ENCODE measurements at regions not wholly inside any gene's neighbourhood (a gene's known extent, or its start where the extent isn't known, plus 50 kb on each side); places are given as distances from the start of the nearest gene placed in this dataset.

DNA sequence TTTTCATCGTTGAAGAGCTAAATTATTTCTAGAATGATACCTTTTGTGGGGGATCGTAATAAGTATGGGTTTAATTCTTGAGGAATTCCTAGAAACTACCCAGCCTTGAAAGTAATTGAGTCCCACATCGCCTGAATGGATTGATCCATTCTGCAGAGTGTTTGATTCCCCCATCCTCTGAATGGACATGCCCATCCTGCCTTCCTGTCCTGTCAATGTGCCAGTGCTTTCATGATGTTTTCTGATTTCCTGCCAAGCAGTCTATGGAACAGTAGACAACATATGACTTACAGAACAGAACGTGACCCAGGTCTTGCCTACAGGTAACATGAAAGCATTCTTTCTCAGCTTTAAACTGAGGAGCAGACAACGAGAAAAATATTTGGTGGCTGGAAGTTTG, 319.2 kb downstream of the DRD1 start:
- no peaks in the 10 kb centered on the region for H3K27me3 ChIP-seq (ENCODE audit: insufficient read depth, low read length, poor library complexity, severe bottlenecking)
- no peak overlapping the region for H3K4me3 ChIP-seq (ENCODE audit: low read length, poor library complexity, severe bottlenecking)
- no peak overlapping the region for H3K4me2 ChIP-seq (ENCODE audit: low read depth, low read length, poor library complexity, severe bottlenecking)
- no peak overlapping the region for H2AFZ ChIP-seq (ENCODE audit: low read length)
- no peaks in the 10 kb centered on the region for H4K20me1 ChIP-seq (ENCODE audit: insufficient read depth, low read length, poor library complexity, severe bottlenecking)
- H3K9me2 ChIP-seq (replicated peaks; ENCODE audit: low read depth, low read length) = no peaks in the 10 kb centered on the region
- no peak for TF ChIP-seq CTCF (conservative IDR thresholded peaks at IDR 0.05; ENCODE audit: low read length)
- no peak for TF ChIP-seq EZH2phosphoT487 (IDR thresholded peaks at IDR 0.05; ENCODE audit: borderline replicate concordance)
- H3K9ac ChIP-seq (ENCODE audit: low read depth, low read length, poor library complexity, severe bottlenecking) = no peak overlapping the region
- no peaks in the 10 kb centered on the region for H3F3A ChIP-seq (ENCODE audit: low read depth)
- no peaks in the 10 kb centered on the region for H3K4me1 ChIP-seq (ENCODE audit: insufficient read depth, low read length, poor library complexity, severe bottlenecking)
- H3K36me3 ChIP-seq (ENCODE audit: insufficient read depth, low read length) = no peaks in the 10 kb centered on the region
- no peaks in the 10 kb centered on the region for H3K9me3 ChIP-seq (ENCODE audit: insufficient read depth, low read depth, low read length)
- H3K79me2 ChIP-seq (ENCODE audit: insufficient read depth, low read length) = no peaks in the 10 kb centered on the region

- TF ChIP-seq EZH2phosphoT487 (IDR thresholded peaks at IDR 0.05; ENCODE audit: borderline replicate concordance) (no peak), CTCF (conservative IDR thresholded peaks at IDR 0.05; ENCODE audit: low read length) (no peak)
- Histone ChIP-seq H3K36me3 (ENCODE audit: insufficient read depth, low read length) (no peaks in the 10 kb centered on the region), H3K9me3 (ENCODE audit: insufficient read depth, low read depth, low read length) (no peaks in the 10 kb centered on the region), H3K4me2 (ENCODE audit: low read depth, low read length, poor library complexity, severe bottlenecking) (no peak overlapping the region), H3K27me3 (ENCODE audit: insufficient read depth, low read length, poor library complexity, severe bottlenecking) (no peaks in the 10 kb centered on the region), H3K79me2 (ENCODE audit: insufficient read depth, low read length) (no peaks in the 10 kb centered on the region), H3K4me3 (ENCODE audit: low read length, poor library complexity, severe bottlenecking) (no peak overlapping the region), H3K9ac (ENCODE audit: low read depth, low read length, poor library complexity, severe bottlenecking) (no peak overlapping the region), H3K4me1 (ENCODE audit: insufficient read depth, low read length, poor library complexity, severe bottlenecking) (no peaks in the 10 kb centered on the region), H2AFZ (ENCODE audit: low read length) (no peak overlapping the region), H3F3A (ENCODE audit: low read depth) (no peaks in the 10 kb centered on the region), H4K20me1 (ENCODE audit: insufficient read depth, low read length, poor library complexity, severe bottlenecking) (no peaks in the 10 kb centered on the region), H3K9me2 (replicated peaks; ENCODE audit: low read depth, low read length) (no peaks in the 10 kb centered on the region)
These were observed 319.6 kb downstream of the DRD1 start for GRCh38 chr5:175124251-175124813.

GRCh38 chr5:175123542-175123941, 320.4 kb downstream of the DRD1 start:
- no peaks in the 10 kb centered on the region for H3K9me3 ChIP-seq (ENCODE audit: insufficient read depth, low read depth, low read length)
- no peak overlapping the region for H3K9ac ChIP-seq (ENCODE audit: low read depth, low read length, poor library complexity, severe bottlenecking)
- no peak for TF ChIP-seq CTCF (conservative IDR thresholded peaks at IDR 0.05; ENCODE audit: low read length)
- TF ChIP-seq EZH2phosphoT487 (IDR thresholded peaks at IDR 0.05; ENCODE audit: borderline replicate concordance) = no peak
- no peaks in the 10 kb centered on the region for H3K79me2 ChIP-seq (ENCODE audit: insufficient read depth, low read length)
- no peak overlapping the region for H3K4me2 ChIP-seq (ENCODE audit: low read depth, low read length, poor library complexity, severe bottlenecking)
- H3K4me1 ChIP-seq (ENCODE audit: insufficient read depth, low read length, poor library complexity, severe bottlenecking) = no peaks in the 10 kb centered on the region
- no peak overlapping the region for H2AFZ ChIP-seq (ENCODE audit: low read length)
- H3K27me3 ChIP-seq (ENCODE audit: insufficient read depth, low read length, poor library complexity, severe bottlenecking) = no peaks in the 10 kb centered on the region
- no peaks in the 10 kb centered on the region for H4K20me1 ChIP-seq (ENCODE audit: insufficient read depth, low read length, poor library complexity, severe bottlenecking)
- H3K36me3 ChIP-seq (ENCODE audit: insufficient read depth, low read length) = no peaks in the 10 kb centered on the region
- H3F3A ChIP-seq (ENCODE audit: low read depth) = no peaks in the 10 kb centered on the region
- no peaks in the 10 kb centered on the region for H3K9me2 ChIP-seq (replicated peaks; ENCODE audit: low read depth, low read length)
- H3K4me3 ChIP-seq (ENCODE audit: low read length, poor library complexity, severe bottlenecking) = no peak overlapping the region
